GM23248 (cell line): ENCODE measurements at regions not wholly inside any gene's neighbourhood (a gene's known extent, or its start where the extent isn't known, plus 50 kb on each side); places are given as distances from the start of the nearest gene placed in this dataset.

Experiments
- EZH2 ChIP-seq: fragments of 200-600 bp; sonication (generic); IDR thresholded peaks from 2 replicates; pipeline ENCODE4 v1.6.1; 2018; ENCODE audit warnings: antibody characterized with exemption, mild to moderate bottlenecking; ENCODE audit not compliant: insufficient read depth, poor library complexity, severe bottlenecking
- EZH2phosphoT487 ChIP-seq: fragments of 200-600 bp; sonication (generic); IDR thresholded peaks from 2 replicates; pipeline ENCODE4 v1.6.1; 2018; ENCODE audit warnings: antibody characterized with exemption, moderate library complexity, mild to moderate bottlenecking, low read depth; ENCODE audit not compliant: insufficient read depth

- TF ChIP-seq EZH2phosphoT487 (no peak), EZH2 (no peak)
Observed at GRCh38 chr7:26928703-26929347, 64.4 kb upstream of the SKAP2 start.
